Mucosa of descending colon (tissue), 3 donors: ENCODE measurements at regions not wholly inside any gene's neighbourhood (a gene's known extent, or its start where the extent isn't known, plus 50 kb on each side); places are given as distances from the start of the nearest gene placed in this dataset.

Source experiments
- ATAC-seq: fragments of 200-7000 bp; cut with Tn5 transposase; one replicate; pipeline ENCODE4 v1.9.1; 2020; ENCODE audit warnings: mild to moderate bottlenecking, moderate library complexity
- DNase-seq, 3 donors: peaks; one replicate each; pipeline ENCODE4 v3.0.0-alpha.2; 2020
- H3K36me3 ChIP-seq: fragments of 200-600 bp; one replicate; pipeline ENCODE4 v1.8.0; 2021; ENCODE audit warnings: low read depth, mild to moderate bottlenecking
- H3K4me1 ChIP-seq: fragments of 200-600 bp; one replicate; pipeline ENCODE4 v1.8.0; 2021; ENCODE audit warnings: low read depth, mild to moderate bottlenecking
- H3K4me3 ChIP-seq: fragments of 200-600 bp; one replicate; pipeline ENCODE4 v1.8.0; 2021; ENCODE audit warnings: mild to moderate bottlenecking
- H3K9me3 ChIP-seq: fragments of 200-600 bp; one replicate; pipeline ENCODE4 v1.8.0; 2021; ENCODE audit warnings: mild to moderate bottlenecking
- CTCF ChIP-seq: fragments of 200-600 bp; IDR thresholded peaks from one replicate; pipeline ENCODE4 v1.8.0; 2022; ENCODE audit warnings: antibody characterized with exemption, mild to moderate bottlenecking
- intact Hi-C, 2 donors: fragments of 100-400 bp; cut with DNase I in 1 of 2; cut with micrococcal nuclease in 1 of 2; formaldehyde crosslinking; loops; one replicate each; pipeline versions ENCODE4 v1.11.0 to v1.11.1; 2022; cut with DNase I, micrococcal nuclease
- donor health status: DM: no; HTN: no; CAD: no; lungs with moderate emphysema.
- donor health status: DM: no; HTN: no; CAD: no.
- donor health status: DM: no; HTN: yes; CAD: no.

- Histone ChIP-seq H3K4me1 (no peaks in the 10 kb centered on the region), H3K36me3 (no peaks in the 10 kb centered on the region), H3K4me3 (no peak overlapping the region), H3K9me3 (peaks cover 29% of the 10 kb centered on the region)
- DNase-seq = no peak
- intact Hi-C loops = no loop called here
- TF ChIP-seq CTCF = no peak
- no peak for ATAC-seq
These were observed 53.4 kb upstream of the C15orf39 start for GRCh38 chr15:75148280-75148679.

- ATAC-seq = peak; percentile 77
- intact Hi-C loops = no loop called here
- peak in 1 of 3 donors; percentile 27 for DNase-seq
- TF ChIP-seq CTCF = no peak
- Histone ChIP-seq H3K9me3 (peaks cover 12% of the 10 kb centered on the region), H3K4me1 (no peaks in the 10 kb centered on the region), H3K4me3 (no peak overlapping the region), H3K36me3 (no peaks in the 10 kb centered on the region)
These were observed 51.6 kb upstream of the C15orf39 start for GRCh38 chr15:75149867-75150709.

- Histone ChIP-seq H3K36me3 (no peaks in the 10 kb centered on the region), H3K4me3 (no peak overlapping the region), H3K4me1 (no peaks in the 10 kb centered on the region), H3K9me3 (peaks cover 4% of the 10 kb centered on the region)
- DNase-seq = no peak
- intact Hi-C loops = no loop called here
- no peak for ATAC-seq
- no peak for TF ChIP-seq CTCF
These were observed 50.2 kb upstream of the C15orf39 start for GRCh38 chr15:75151214-75152128.
